HFFc6 (cell line): ENCODE measurements at regions not wholly inside any gene's neighbourhood (a gene's known extent, or its start where the extent isn't known, plus 50 kb on each side); places are given as distances from the start of the nearest gene placed in this dataset.

ENCODE experiments used
- DNase-seq: peaks from one replicate; pipeline ENCODE4 v3.0.0-alpha.2; 2018
- H3K27ac Mint-ChIP-seq: 2 replicates; pipeline ENCODE4 v1.8.0; 2020; ENCODE audit warnings: mild to moderate bottlenecking, mixed read lengths
- H3K27me3 Mint-ChIP-seq: 2 replicates; pipeline ENCODE4 v1.8.0; 2021; ENCODE audit warnings: mild to moderate bottlenecking, moderate library complexity, mixed read lengths; ENCODE audit not compliant: insufficient read depth
- H3K36me3 Mint-ChIP-seq: 2 replicates; pipeline ENCODE4 v1.8.0; 2021; ENCODE audit warnings: low read depth, mixed read lengths
- H3K4me1 Mint-ChIP-seq: 2 replicates; pipeline ENCODE4 v1.8.0; 2020; ENCODE audit warnings: low read depth, mixed read lengths
- H3K4me3 Mint-ChIP-seq: 2 replicates; pipeline ENCODE4 v1.8.0; 2020; ENCODE audit warnings: mild to moderate bottlenecking, moderate library complexity, mixed read lengths
- H3K9me3 Mint-ChIP-seq: 2 replicates; pipeline ENCODE4 v1.8.0; 2020; ENCODE audit warnings: mild to moderate bottlenecking, mixed read lengths
- TF ChIP-seq, protein P1 (sequence below): fragments of 200-600 bp; sonication (generic); IDR thresholded peaks from 2 replicates; pipeline ENCODE4 v1.5.0; 2021; ENCODE audit warnings: antibody characterized with exemption, mild to moderate bottlenecking

DNA sequence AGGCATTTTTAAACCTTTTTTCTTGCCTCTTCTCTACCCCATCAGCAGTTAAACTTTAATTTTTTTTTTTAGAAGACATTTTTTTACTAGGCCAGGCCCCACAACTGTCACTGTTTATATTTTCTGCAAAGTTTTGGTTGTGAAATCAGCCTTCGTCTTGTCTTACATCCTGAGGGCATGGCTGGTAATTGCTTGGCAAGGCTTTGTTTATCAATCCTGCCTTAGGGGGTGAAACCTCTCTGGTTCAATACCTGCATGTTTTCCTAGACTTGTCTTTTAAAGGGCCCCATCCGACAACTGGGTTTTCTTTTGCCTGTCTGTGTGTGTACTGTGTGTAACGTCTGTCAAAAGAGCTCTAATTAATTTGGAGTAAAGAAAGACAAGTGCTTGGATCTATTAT, 330.0 kb upstream of the CWC22 start:
- Mint-ChIP-seq H3K27me3 (no peaks in the 10 kb centered on the region; the same call in 1 of the 2 replicates), H3K4me3 (no peak overlapping the region), H3K9me3 (peaks cover 39% of the 10 kb centered on the region), H3K27ac (no peak overlapping the region), H3K36me3 (peaks cover 27% of the 10 kb centered on the region), H3K4me1 (no peaks in the 10 kb centered on the region)
- TF ChIP-seq, protein P1, sequence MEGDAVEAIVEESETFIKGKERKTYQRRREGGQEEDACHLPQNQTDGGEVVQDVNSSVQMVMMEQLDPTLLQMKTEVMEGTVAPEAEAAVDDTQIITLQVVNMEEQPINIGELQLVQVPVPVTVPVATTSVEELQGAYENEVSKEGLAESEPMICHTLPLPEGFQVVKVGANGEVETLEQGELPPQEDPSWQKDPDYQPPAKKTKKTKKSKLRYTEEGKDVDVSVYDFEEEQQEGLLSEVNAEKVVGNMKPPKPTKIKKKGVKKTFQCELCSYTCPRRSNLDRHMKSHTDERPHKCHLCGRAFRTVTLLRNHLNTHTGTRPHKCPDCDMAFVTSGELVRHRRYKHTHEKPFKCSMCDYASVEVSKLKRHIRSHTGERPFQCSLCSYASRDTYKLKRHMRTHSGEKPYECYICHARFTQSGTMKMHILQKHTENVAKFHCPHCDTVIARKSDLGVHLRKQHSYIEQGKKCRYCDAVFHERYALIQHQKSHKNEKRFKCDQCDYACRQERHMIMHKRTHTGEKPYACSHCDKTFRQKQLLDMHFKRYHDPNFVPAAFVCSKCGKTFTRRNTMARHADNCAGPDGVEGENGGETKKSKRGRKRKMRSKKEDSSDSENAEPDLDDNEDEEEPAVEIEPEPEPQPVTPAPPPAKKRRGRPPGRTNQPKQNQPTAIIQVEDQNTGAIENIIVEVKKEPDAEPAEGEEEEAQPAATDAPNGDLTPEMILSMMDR, result no peak
- no peak for DNase-seq

DNA sequence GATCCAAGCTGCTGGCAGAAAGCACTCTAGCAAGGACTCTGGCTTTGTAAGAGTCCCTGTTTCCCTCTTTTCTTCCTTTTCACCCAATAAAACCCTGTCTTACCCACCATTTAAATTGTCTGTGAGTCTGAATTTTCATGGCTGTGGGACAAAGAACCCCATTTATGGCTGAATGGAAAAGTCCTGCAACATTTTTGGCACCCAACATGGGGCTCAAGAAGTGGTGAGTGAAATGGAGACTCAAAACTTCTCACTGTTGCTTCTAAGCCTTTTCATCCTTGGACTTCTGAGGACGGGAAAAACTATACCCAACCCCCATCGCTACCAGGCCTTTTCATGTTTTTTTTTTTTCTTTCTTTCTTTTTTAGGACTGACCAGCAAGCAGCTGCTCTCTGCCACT, 329.5 kb upstream of the CWC22 start:
- TF ChIP-seq, protein P1, result no peak

DNA sequence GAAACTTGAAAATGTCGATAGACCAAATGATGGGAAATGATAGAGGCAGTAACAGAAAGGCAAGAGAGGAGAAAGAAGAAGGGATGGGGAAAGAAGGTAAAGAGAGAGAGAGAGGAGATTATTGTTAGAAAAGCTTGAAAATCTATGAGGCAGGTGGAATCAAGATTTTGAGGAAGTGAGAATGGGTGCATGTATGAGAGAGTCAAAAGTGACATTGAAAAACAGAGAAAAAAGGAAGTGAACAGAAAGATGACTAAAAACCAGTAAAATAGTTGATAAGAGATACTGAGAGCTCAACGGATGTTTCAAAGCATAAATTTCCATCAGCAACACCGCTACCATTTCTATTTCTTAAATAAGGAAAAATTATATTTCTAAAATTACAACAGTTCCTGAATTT, 327.4 kb upstream of the CWC22 start:
- Mint-ChIP-seq H3K27ac (no peak overlapping the region), H3K9me3 (peaks cover 39% of the 10 kb centered on the region), H3K27me3 (no peaks in the 10 kb centered on the region; the same call in 1 of the 2 replicates), H3K4me1 (no peaks in the 10 kb centered on the region), H3K4me3 (no peak overlapping the region), H3K36me3 (peaks cover 27% of the 10 kb centered on the region)
- TF ChIP-seq, protein P1, result no peak
- DNase-seq, result no peak

More for the DNA sequence above, 329.5 kb upstream of the CWC22 start:
- DNase-seq, result no peak
- peaks cover 27% of the 10 kb centered on the region for H3K36me3 Mint-ChIP-seq
- no peak overlapping the region for H3K4me3 Mint-ChIP-seq
- H3K4me1 Mint-ChIP-seq, result no peaks in the 10 kb centered on the region
- no peaks in the 10 kb centered on the region; the same call in 1 of the 2 replicates for H3K27me3 Mint-ChIP-seq
- H3K27ac Mint-ChIP-seq, result no peak overlapping the region
- H3K9me3 Mint-ChIP-seq, result peaks cover 39% of the 10 kb centered on the region

DNA sequence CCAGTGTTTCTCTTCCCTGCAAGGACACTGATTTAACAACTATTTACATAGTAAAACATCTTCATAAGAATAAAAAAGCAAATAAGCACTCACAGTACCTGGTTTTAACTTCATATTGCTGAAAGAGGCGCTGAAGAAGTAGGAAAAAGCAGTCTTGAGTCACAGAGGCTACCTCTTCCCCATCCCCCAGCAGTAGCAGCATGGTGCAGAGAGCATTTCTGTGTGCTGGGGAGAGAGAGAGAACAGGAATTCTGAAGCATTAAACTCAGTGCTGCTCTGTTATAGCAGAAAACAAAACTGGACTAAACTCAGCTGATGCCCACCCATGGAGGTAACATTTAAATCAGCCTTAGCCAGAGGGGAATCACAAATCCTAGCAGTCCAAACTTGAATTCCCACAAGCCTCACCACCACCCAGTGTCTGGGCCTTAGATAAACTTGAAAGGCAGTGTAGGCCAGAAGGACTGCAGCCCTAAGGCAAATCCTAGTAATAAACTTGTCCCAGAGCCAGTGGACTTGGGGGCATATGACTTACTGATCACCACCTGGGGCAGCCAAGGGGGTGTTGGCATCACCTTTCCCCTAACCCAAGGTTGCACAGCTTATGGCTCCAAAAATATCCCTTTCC, 321.8 kb upstream of the CWC22 start:
- TF ChIP-seq, protein P1, result no peak
- Mint-ChIP-seq H3K36me3 (no peaks in the 10 kb centered on the region; the same call in 1 of the 2 replicates), H3K27ac (no peak overlapping the region), H3K4me3 (no peak overlapping the region), H3K9me3 (no peaks in the 10 kb centered on the region), H3K4me1 (no peaks in the 10 kb centered on the region), H3K27me3 (no peaks in the 10 kb centered on the region)
- no peak for DNase-seq

DNA sequence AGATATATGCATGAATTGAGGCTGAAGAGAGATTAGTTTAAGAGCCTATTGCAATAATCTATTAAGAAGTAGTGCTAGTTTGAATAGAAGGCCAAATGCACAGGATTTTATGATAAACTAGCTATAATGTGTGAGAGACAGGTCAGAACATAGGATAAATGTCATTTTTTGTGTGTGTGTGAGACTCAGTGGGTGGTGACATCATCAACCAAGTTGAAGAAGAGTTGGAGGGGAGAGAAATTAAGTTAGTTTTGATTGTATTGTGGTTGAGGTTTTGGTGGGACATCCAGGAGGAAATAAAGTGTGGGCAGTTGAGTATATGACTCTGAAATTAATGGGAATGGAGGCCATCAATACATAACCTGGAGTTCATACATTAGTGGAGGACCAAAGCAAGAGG, 320.1 kb upstream of the CWC22 start:
- Mint-ChIP-seq H3K36me3 (no peaks in the 10 kb centered on the region), H3K27me3 (no peaks in the 10 kb centered on the region), H3K9me3 (no peaks in the 10 kb centered on the region), H3K27ac (no peak overlapping the region), H3K4me1 (peaks cover 10% of the 10 kb centered on the region), H3K4me3 (no peak overlapping the region)
- TF ChIP-seq, protein P1, result no peak
- no peak for DNase-seq
